ENCODE measurements at regions not wholly inside any gene's neighbourhood (a gene's known extent, or its start where the extent isn't known, plus 50 kb on each side); places are given as distances from the start of the nearest gene placed in this dataset.

DNA sequence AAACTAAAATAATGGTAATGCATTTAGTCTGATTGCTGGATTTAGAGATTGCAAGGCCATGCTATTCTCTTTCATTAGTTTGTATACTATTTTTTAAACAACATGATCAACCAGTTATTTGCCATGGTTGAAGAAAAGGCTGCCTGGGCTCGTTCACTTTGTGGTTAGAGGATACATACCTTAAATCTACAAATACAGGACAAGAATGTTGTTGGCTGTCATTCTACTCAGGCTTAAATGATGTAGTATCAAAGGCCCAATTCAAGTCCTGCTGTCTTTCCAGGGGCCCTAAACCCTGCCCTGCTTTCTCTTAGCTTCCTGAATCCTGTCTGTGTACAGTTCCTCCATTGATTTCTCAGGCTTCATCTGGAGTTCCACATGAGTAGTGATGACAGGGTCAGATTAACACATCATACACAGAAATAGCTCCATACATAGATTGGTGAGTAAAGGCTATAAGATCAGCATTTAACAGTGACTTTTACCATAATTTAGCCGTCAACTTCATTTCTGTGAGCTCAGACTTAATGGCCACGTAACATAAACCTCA lies 114.9 kb upstream of the GPRIN3 start:
- no peak for DNase-seq (ENCODE audit: low spot score)

DNA sequence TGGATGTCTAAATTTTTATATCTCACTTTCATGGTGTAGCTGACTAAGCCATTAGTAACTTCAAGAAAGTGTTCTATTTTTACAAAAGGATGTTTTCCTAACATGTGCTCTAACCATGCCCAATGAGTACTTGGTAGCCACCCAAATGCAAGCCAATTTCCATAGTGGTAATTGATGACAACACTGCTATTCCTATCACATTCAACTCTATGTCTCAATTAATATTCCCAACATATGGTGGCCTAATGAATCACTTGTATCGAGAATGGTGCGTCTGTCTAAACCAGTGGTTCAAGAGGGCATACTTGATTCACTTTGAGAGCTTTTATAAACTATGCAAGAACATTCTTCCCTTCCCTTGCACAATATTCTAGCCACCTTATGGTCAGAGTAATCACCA lies 112.9 kb upstream of the GPRIN3 start:
- DNase-seq (ENCODE audit: low spot score), result no peak

- no peak for DNase-seq (ENCODE audit: low spot score)
Observed at GRCh38 chr4:89419111-89419695, 111.6 kb upstream of the GPRIN3 start.

- DNase-seq (ENCODE audit: low spot score), result no peak
Observed at GRCh38 chr4:89416960-89417359, 109.4 kb upstream of the GPRIN3 start.

DNA sequence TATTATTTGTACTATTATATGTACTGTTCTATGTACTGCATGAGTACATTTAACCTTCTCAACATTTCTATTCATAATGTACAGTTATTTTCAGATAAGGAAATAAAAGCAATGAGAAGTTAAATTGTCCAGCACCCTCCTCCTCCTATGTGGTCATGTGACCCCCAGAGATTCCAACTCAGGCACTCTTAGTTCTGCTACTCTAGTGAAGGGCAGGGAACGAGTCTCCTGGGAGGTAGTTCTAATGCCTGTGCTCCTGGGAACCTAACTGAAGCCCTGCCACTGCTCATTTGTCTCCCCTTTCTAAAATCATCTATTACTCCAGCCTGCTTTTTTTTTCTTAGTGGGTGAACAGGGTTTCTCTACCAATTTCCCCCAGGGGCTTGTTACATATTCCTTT lies 105.9 kb upstream of the GPRIN3 start:
- DNase-seq (ENCODE audit: low spot score), result no peak

DNA sequence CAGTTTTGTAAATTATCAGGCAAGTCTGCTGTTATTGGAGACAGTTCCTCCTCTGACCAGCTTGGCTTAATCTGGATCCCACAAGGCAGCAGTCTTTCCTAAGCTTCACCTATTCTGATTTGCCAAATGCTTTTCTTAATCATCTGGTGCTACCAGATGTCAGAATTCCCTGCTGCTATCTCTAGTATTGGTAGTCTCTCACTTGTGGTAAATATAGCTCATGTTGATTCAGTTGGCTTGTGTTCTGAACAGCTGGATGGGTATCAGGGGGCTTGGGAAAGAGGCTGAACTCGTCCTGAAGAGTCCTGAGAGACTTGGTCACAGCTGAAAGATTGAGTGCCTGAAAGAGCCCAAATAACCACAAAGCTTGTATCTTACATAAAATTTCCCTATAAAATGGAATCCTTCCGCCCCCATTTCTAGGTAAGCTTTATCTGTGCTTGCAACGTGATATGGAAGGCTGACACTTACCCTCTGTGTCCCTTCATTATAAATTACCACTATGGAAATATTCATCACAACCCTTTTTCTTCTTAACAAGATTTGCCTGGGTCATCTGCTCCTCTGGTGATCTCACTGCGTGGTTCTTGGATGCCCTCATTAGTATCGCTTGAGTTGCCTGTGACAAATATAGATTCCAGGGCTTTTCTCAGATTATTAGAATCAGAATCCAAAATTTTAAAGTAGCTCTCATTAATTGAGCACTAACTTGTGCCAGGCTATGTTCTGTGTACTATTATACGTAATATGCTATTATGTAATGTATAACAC lies 104.1 kb upstream of the GPRIN3 start:
- no peak for DNase-seq (ENCODE audit: low spot score)

- peak; percentile 1 for DNase-seq (ENCODE audit: low spot score)
Observed at GRCh38 chr4:89410687-89411086, 103.1 kb upstream of the GPRIN3 start.

- DNase-seq (ENCODE audit: low spot score), result no peak
Observed at GRCh38 chr4:89404530-89404929, 96.9 kb upstream of the GPRIN3 start.

- DNase-seq (ENCODE audit: low spot score), result no peak
Observed at GRCh38 chr4:89403826-89404225, 96.2 kb upstream of the GPRIN3 start.

DNA sequence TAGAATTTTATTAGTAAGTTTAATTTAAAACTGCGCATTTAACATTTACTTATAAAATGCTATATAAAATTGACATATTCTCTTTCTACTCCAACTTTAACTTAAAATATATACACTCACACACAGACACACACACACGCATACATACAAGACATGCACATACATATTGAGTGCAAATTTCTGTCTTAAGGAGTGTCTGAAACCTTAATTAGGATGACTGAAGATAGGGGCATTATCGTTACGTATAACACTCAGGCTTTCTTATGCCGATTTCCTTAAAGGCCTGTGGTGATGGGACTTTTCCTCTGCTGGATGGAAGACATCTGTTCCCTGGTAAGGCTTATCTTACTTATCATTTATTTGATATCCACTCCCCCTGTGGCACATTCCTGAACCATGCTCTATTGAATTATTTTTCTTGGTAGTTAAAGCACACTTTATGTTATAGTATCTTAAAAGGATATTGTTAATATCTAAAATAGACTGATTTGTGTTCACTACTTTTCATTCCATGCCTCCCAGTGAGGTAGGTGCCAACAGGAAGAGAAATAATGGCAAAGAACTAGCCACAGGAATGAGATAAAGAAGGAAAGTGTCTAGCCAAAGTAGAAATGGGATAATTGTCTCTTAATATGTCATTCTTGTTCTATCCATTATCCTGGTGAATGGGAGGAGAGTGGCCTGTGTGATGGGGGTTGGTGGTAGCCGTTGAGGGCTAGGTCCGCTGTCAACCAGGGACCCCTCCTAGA lies 92.9 kb upstream of the GPRIN3 start:
- DNase-seq (ENCODE audit: low spot score), result no peak

DNA sequence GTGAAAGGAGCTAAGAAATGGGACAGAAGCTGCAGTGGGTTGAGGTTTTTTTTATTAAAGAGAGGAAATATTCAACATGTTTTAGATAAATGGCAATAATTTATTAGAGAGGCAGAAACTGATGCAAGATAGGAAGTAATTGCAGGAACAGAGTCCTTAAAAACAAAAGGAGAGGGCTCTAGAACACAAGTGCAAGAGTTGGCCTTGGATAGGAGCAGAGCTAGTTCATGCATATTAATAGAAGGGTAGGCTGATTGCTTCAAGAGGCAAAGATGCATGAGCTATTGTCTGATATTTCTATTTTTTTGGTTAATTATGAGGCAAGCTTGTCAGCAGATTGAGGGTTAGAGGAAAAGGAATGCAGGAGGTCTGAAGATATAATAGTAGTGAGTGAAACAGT lies 91.0 kb upstream of the GPRIN3 start:
- DNase-seq (ENCODE audit: low spot score), result no peak

DNA sequence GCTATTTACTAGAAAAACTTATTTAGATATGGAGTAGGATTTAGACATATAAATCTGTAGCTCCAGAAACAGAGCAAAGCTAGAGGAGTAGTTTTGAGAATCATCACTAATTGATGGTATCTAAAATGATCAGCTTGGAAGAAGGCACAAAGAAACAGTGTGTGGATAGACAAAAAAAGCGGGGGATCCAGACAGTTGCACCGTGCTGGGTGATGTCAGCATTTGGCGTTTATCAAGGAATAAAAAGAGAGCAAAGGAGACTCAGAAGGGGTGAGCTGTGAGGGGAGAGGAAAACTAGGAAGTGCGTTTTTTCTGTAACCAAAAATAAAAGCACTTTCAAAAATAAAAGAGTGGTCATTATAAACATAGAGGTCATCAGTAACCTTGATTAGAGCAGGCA lies 90.5 kb upstream of the GPRIN3 start:
- no peak for DNase-seq (ENCODE audit: low spot score)

GRCh38 chr4:89397441-89397840 lies 89.8 kb upstream of the GPRIN3 start:
- no peak for DNase-seq (ENCODE audit: low spot score)

DNA sequence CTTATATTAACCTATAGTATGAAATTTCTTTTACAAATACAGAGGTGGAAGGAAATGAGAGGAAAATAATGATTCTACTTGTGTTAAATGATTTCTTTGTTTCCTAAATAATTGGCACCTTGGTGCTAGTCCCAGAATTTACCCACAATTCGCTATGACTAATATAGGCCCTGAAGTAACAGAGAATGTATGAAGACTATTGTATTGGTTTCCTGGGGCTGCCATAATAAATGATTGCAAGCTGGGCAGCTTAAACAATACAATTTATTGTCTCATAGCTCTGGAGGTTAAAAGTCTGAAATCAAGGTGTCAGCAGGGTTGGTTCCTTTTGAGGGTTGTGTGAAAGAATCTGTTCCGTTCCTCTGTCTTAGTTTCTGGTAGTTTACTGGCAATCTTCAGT lies 74.8 kb upstream of the GPRIN3 start:
- no peak for DNase-seq (ENCODE audit: low spot score)

- no peak for DNase-seq (ENCODE audit: low spot score)
Observed at GRCh38 chr4:89380980-89381379, 73.4 kb upstream of the GPRIN3 start.

DNA sequence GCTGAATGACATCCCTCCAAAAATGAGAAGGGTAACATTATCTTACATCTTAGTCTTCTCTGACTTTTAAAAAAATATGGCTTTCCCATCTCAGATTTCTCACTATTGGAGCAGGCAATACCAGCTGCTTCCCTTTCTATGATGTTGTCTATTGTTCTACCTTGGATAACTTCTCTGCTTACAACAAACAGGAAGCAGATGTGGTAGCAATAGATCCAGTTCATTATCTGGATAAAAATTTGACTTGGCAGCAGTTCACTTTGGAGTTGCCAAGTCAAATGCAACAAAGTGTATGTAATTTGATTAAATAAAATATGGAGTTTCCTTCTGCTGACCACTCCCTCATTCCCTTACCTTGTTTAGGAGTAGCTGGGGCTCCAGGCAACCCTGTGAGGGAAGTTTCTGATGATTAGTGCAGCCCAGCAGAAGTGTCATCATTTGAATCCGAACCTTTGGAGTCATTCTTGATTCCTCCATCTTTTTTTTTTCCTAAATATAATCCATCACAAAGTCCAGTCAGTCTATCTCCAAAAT lies 72.0 kb upstream of the GPRIN3 start:
- DNase-seq (ENCODE audit: low spot score), result no peak

DNA sequence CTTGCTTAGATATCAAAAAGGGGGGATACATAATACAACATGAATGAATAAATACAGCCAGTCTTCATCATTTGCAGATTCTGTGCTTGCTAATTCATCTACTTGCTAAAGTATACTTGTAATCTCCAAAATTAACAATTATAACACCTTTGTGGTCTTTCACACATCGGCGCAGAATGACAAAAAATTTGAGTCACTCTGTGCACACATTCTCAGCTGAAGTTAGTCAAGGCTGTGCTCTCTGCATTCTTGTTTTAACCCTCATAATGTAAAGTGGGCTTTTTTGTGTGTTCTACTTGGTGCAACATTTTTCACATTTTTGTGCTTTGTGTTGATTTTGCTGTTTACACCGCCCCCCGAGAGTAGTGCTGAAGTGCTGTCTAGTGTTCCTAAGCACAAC lies 65.8 kb upstream of the GPRIN3 start:
- DNase-seq (ENCODE audit: low spot score), result no peak

DNA sequence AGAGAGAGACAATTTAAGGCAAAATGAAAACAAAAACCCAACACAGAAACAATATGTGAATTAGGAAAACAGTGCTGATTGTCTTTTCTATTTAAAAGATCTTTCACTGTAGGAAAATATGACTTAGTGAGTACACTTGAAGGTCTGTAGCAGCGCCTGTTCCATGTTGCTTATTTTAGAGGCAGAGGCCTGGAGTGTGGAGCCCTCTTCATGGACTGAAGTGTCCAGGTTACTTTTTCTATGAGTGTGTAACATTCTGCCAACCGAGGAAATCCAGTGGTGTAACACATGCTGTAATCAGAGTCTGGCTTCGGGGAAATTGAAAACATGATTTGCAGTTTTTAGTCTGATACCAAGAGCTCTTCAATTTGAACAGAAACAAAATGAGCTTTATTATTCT lies 64.0 kb upstream of the GPRIN3 start:
- no peak for DNase-seq (ENCODE audit: low spot score)

DNA sequence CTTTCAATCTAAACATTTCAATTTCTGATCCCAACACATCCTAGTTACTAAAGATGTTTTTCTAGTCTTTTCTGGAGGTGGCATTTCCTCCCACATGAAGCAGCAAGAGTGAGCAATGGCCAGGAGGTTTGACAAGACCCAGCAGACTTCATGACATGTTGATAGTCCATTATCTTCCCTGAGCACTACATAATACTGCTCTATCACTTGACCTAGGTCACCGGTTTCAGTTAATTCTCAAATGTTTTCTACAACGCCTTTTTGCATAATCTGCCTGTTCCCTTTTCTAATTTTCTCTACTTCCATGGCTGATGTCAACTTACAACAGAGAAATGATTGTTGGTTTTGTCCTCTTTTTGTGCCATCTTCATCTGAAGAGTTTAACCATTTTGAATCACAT lies 62.0 kb upstream of the GPRIN3 start:
- DNase-seq (ENCODE audit: low spot score), result no peak

GRCh38 chr4:89368861-89369260 lies 61.3 kb upstream of the GPRIN3 start:
- no peak for DNase-seq (ENCODE audit: low spot score)

DNA sequence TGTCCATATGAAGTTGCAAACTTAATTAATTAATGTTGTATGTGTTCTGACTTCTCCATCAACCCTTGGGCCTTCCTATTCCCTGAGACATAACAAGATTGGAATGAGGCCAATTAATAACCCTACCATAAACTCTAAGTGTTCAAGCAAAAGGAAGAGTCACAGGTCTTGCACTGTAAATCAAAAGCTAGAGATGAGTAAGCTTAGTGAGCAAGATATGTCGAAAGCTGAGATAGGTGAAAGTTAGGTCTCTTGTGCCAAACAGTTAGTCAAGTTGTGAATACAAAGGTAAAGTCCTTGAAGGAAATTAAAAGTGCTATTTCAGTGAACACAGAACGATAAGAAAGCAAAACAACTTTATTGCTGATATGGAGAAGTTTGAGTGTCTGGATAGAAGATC lies 58.2 kb upstream of the GPRIN3 start:
- DNase-seq (ENCODE audit: low spot score), result peak; percentile 29

DNA sequence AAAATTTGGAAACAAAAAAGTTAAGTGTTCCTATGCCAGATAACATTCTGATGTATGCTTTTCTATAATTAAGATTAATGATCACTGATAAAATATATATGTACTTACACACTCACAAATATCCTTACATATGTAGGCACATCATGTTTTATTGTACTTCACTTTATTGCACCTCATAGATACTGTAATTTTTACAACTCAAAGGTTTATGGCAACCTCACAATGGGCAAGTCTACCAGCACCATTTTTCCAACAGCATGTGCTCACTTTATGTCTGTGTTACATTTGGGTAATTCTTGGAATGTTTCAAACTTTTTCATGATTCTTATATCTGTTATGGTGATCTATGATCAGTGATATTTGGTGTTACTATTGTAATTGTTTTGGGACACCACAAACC lies 57.8 kb upstream of the GPRIN3 start:
- DNase-seq (ENCODE audit: low spot score), result no peak

DNA sequence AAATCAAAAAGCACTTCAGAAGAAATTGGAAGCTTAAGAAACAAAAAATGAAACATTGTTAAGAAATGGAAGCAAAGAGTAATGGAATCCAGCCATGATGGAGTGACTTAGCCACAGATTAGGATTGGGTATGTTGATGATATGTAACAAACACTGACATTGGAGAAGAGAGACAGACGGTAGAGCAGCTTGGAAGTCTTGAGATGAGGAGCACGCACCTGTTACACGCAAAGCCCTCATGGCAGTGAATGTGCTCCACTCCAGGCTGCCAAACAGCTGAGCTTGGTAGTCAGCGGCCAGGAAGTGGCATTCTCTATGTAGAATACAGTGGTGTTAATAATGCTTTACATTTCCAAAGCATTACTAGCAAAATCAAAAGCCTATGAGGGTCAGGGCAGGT lies 56.9 kb upstream of the GPRIN3 start:
- no peak for DNase-seq (ENCODE audit: low spot score)
